ENCODE measurements at regions not wholly inside any gene's neighbourhood (a gene's known extent, or its start where the extent isn't known, plus 50 kb on each side); places are given as distances from the start of the nearest gene placed in this dataset.

DNA sequence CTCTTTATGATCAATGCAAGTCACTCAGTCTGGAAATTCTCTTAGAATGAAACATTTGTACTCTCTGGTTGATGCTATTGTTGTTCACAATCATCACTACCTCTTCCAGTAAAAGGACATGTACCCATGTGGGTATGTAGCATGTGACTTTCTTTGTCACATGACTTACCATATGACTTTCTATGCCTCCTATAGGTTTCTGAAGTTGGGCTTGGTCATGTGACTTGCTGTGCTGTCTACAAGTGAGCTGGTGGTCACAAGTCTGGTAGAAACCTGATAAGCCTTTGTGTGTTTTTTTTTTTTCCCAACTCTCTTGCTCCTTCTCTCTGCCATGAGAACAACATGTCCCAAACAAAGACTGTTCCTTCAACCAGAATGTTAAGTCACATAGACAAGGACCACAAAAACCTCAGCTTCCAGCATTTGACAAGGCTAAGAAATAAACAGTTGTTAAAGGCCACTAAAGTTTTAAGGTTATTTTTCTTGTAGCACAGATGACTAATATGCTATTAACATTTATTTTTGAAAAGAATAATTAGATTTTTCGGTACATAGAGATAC, 379.2 kb upstream of the SLC35B3 start:
- Histone ChIP-seq H3F3A (ENCODE audit: low read length, unreplicated experiment) (no peaks in the 10 kb centered on the region), H3K4me2 (ENCODE audit: low read length) (no peak overlapping the region), H3K9me3 (ENCODE audit: low read length) (no peaks in the 10 kb centered on the region), H3K27me3 (ENCODE audit: low read length) (peaks cover 23% of the 10 kb centered on the region), H3K4me3 (ENCODE audit: low read length) (no peak overlapping the region), H3K36me3 (ENCODE audit: low read depth, low read length) (no peaks in the 10 kb centered on the region), H4K20me1 (ENCODE audit: low read length) (no peaks in the 10 kb centered on the region), H3K4me1 (ENCODE audit: insufficient read depth, low read length) (no peaks in the 10 kb centered on the region), H3K79me2 (ENCODE audit: low read length) (no peaks in the 10 kb centered on the region), H3K9me2 (replicated peaks; ENCODE audit: low read length) (no peaks in the 10 kb centered on the region), H2AFZ (ENCODE audit: low read length) (no peak overlapping the region), H3K27ac (ENCODE audit: low read length) (no peak overlapping the region), H3K9ac (ENCODE audit: low read length) (no peak overlapping the region)
- no peak for ATAC-seq
- no peak for DNase-seq
- TF ChIP-seq CTCF (conservative IDR thresholded peaks at IDR 0.05; ENCODE audit: low read depth, low read length) (no peak), EZH2 (IDR thresholded peaks at IDR 0.05; ENCODE audit: low read length, unreplicated experiment) (no peak), EZH2phosphoT487 (IDR thresholded peaks at IDR 0.05; ENCODE audit: borderline replicate concordance, low read length) (no peak)
- BruUV-seq (replicated peaks), result no TSS peak
- intact Hi-C loops (cut with micrococcal nuclease), result no loop called here
- POLR2A ChIA-PET (ENCODE audit: unreplicated experiment), result no interaction called here
- CTCF ChIA-PET, result no interaction called here

DNA sequence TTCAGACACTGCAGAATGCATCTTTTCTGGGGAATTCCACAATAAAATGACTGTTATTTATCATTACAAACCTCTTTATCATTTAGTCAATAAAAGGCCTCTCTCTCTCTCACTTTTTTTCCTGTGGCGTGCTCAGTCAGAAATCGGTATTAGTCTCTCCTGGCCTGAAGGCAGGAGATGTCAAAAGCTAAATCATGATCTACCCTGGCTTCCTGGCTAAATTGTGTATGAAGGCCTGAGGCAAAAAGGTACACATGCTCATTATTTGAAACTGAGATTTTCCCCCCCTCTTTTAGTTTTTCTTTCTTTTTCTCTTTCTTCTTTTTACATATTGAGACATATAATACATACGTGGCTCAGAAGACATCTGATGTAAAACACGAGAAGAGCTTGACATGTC, 375.0 kb upstream of the SLC35B3 start:
- TF ChIP-seq EZH2phosphoT487 (IDR thresholded peaks at IDR 0.05; ENCODE audit: borderline replicate concordance, low read length), result no peak
- intact Hi-C loops (cut with micrococcal nuclease), result no loop called here
- DNase-seq (no peak), ATAC-seq (no peak)
- CTCF ChIA-PET, result no interaction called here
- Histone ChIP-seq H3K79me2 (ENCODE audit: low read length) (no peaks in the 10 kb centered on the region), H2AFZ (ENCODE audit: low read length) (no peak overlapping the region), H3K4me1 (ENCODE audit: insufficient read depth, low read length) (no peaks in the 10 kb centered on the region), H3K4me2 (ENCODE audit: low read length) (no peak overlapping the region), H3K36me3 (ENCODE audit: low read depth, low read length) (no peaks in the 10 kb centered on the region), H3K27ac (ENCODE audit: low read length) (no peak overlapping the region), H3F3A (ENCODE audit: low read length, unreplicated experiment) (no peaks in the 10 kb centered on the region), H3K27me3 (ENCODE audit: low read length) (peaks cover 29% of the 10 kb centered on the region), H3K4me3 (ENCODE audit: low read length) (no peak overlapping the region), H3K9me3 (ENCODE audit: low read length) (no peaks in the 10 kb centered on the region), H4K20me1 (ENCODE audit: low read length) (no peaks in the 10 kb centered on the region), H3K9me2 (replicated peaks; ENCODE audit: low read length) (no peaks in the 10 kb centered on the region), H3K9ac (ENCODE audit: low read length) (no peak overlapping the region)
- no TSS peak for BruUV-seq (replicated peaks)
- POLR2A ChIA-PET (ENCODE audit: unreplicated experiment), result no interaction called here

GRCh38 chr6:8809662-8810061, 374.3 kb upstream of the SLC35B3 start:
- Histone ChIP-seq H3K4me1 (ENCODE audit: insufficient read depth, low read length) (no peaks in the 10 kb centered on the region), H3F3A (ENCODE audit: low read length, unreplicated experiment) (no peaks in the 10 kb centered on the region), H3K9me3 (ENCODE audit: low read length) (no peaks in the 10 kb centered on the region), H3K79me2 (ENCODE audit: low read length) (no peaks in the 10 kb centered on the region), H3K4me2 (ENCODE audit: low read length) (no peak overlapping the region), H2AFZ (ENCODE audit: low read length) (no peak overlapping the region), H3K27me3 (ENCODE audit: low read length) (peaks cover 30% of the 10 kb centered on the region), H3K9me2 (replicated peaks; ENCODE audit: low read length) (no peaks in the 10 kb centered on the region), H3K36me3 (ENCODE audit: low read depth, low read length) (no peaks in the 10 kb centered on the region), H3K4me3 (ENCODE audit: low read length) (no peak overlapping the region), H3K9ac (ENCODE audit: low read length) (no peak overlapping the region), H4K20me1 (ENCODE audit: low read length) (no peaks in the 10 kb centered on the region), H3K27ac (ENCODE audit: low read length) (no peak overlapping the region)
- BruUV-seq (replicated peaks), result no TSS peak
- ATAC-seq (no peak), DNase-seq (no peak)
- intact Hi-C loops (cut with micrococcal nuclease), result no loop called here
- TF ChIP-seq EZH2phosphoT487 (IDR thresholded peaks at IDR 0.05; ENCODE audit: borderline replicate concordance, low read length) (no peak), EZH2 (IDR thresholded peaks at IDR 0.05; ENCODE audit: low read length, unreplicated experiment) (no peak), CTCF (conservative IDR thresholded peaks at IDR 0.05; ENCODE audit: low read depth, low read length) (no peak)
- POLR2A ChIA-PET (ENCODE audit: unreplicated experiment), result no interaction called here
- CTCF ChIA-PET, result no interaction called here

All from PC-3 (cell line).